Stimulated activated CD4-positive, alpha-beta T cell treated with anti-CD3 and anti-CD28 coated beads, Interleukin-2, amount 100 ng/mL, for 48 hours (primary cell): ENCODE measurements at regions not wholly inside any gene's neighbourhood (a gene's known extent, or its start where the extent isn't known, plus 50 kb on each side); places are given as distances from the start of the nearest gene placed in this dataset.

Experiments
- DNase-seq, 2 donors: peaks; one replicate each; pipeline ENCODE4 v3.0.0-alpha.2; 2020

DNA sequence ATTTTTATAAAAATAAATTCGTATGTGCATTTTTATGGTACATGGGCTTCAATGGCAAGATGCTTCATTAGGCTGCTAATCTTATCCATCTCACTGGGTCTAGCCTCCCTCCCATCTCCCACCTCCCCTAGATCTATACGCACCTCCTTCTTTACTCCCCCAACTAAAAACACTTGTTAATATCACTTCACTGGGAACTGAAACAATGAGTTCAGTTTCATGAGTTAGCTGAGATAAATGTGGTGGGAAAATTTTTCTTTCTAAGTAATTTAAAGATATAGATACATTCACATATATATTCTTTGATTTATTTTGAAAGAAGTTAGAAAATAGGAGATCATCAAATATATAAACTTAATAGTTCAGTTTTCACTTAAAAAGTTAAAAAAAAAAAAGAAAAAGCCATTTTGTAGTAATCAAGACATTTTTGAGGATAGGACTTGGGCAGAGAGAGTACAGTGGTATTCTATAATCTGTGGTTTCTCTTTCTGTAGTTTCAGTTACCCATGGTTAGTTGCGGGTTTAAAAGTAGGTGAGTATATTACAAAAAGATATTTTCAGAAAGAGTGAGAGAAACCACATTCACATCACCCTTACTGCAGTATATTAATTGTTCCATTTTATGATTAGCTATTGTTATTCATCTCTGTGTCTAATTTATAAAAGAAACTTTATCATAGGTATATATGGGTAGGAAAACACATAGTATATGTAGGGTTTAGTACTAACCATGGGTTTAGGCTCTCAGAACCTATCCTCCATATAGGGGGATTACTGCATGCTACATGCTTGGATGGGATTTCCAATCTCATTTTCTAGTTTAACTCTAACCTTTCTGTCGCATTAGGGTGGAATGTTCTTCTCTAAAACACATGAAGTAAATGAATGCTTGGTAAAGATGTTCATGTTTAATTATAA is 316.0 kb upstream of the CBLB start:
- DNase-seq = no peak

DNA sequence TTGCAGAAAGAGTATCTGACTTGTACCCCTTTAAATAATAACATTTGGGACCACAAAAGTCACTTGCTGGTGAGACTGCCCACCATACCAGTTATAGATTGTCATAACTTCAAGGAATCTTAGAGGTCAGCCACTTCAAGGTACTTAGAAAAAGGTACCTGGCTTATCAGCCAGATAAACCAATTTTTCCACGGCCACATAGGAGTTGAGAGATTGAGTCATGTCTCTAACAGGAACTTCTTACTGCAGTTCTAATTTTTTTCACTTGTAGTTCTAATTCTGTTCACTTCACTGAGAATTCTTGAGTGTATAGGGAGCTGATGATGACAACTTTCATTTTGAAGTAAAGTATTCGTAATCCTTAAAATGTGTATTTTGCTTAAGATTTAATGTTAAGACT is 317.1 kb upstream of the CBLB start:
- no peak for DNase-seq

DNA sequence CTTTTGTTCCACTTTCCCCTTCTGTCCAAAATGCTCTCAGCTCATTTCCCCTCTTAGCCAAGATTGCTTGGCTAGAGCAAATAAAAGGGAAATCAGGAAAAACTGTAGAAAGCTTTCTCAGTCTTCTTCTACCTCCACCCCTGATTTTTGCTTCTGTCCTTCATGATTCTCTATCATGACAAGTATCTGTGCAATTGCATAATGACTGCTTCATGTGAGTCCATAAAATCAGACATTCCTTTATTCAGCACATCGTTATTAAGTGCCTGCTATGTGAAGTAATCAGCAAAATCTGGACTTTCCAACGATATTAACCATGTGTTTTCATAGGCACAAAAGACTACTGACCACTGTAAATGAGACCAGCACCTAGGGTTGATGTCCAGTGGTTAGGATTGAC is 321.5 kb upstream of the CBLB start:
- no peak for DNase-seq

DNA sequence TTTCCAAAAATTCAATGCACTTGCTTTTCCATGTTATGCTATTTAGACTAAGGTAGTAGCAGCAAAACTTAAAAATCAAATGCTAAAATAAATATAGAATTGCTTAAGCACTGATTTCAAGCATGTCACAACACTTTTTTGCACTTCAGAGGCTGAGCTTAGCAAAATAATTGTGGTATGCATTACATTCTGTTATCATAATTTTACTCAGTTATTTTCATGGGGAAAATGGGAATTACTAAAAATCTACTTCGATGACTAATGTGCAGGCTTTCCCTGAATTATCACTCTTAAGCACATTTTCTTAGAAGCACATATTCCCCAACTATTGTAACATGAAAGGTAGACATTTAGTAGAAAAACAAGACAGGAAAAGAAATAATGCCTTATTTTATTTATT is 322.4 kb upstream of the CBLB start:
- no peak for DNase-seq

DNA sequence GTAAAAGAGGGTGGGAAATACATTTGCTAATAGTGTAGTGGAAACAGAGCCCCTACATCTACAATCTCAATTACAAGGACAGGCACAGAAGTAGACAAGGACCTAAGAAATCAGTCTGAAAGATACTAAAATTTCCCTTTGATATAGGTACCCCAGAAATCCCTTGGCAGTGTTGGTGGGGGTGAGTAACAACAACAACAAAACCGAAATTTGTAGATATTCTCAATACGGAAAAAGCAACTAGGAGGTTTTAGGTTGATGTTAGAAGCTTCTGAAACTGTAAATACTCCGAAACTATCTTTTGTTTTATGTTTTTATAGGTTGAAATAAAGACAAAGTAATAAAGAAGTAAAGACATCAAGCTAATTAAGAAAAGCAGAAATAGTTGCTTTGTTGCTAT is 323.1 kb upstream of the CBLB start:
- DNase-seq = no peak

DNA sequence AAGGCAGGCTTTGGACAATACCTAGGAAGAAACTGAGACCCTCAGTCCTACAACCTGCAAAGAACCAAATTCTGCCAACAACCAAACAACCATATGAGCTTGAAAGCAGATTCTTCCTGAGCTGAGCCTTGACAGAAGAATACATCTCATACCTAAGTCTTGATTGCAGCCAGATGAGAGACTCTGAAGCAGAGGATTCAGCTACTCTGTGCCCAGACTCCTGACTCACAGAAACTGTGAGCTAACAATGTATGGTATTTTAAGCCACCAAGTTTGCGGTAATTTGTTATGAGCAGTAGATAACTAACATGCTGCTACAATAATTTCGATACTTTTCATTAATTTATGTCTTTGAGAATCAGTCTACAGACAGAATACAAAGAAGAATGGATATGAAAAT is 325.1 kb upstream of the CBLB start:
- DNase-seq = no peak

DNA sequence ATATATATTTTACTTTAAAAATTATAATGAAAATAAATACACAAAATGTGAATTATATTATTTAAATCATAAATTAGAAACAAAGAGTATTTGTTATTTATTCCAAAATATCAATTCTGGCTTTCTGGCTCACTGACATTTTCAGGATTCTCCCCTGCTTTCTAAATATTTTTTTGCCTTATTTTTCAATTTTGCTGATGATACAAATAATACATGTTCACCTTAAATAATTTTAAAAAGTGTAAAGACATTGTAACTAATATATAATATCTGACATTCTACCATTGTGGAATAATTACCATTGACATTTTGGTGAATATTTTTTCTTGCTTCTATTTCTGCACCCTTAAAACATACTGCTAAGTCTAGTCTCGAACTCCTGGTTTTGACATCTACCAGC is 325.9 kb upstream of the CBLB start:
- DNase-seq = no peak

DNA sequence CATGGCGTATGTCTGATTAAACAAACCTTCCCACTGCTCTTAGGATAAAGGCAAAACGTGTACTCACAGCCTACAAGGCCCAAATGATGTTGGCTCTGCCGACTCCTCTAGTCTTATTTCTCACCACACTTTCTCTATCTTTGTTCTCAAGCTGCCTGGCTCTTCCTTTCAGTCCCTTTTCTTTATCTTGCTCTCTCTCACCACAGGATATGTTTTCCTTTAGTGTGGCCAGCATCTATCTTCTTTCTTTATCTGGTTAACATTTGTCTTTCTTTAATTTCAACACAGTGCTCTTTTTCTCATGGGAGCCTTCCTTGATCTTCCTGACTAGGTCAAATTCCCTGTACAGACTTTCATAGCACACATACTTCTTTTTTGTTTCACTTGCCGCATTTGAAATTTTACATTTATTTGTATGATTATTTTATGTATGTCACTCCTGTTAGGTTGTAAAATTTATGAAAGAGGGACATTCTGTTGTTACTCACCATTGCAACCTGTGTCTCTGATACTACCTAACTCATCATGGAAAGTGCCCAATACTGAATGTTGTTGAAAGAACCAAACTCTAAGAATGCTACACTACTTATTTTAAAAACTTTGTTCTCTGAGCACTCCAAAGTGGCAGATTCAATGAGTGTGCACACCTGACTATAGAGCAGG is 328.9 kb upstream of the CBLB start:
- DNase-seq = no peak

DNA sequence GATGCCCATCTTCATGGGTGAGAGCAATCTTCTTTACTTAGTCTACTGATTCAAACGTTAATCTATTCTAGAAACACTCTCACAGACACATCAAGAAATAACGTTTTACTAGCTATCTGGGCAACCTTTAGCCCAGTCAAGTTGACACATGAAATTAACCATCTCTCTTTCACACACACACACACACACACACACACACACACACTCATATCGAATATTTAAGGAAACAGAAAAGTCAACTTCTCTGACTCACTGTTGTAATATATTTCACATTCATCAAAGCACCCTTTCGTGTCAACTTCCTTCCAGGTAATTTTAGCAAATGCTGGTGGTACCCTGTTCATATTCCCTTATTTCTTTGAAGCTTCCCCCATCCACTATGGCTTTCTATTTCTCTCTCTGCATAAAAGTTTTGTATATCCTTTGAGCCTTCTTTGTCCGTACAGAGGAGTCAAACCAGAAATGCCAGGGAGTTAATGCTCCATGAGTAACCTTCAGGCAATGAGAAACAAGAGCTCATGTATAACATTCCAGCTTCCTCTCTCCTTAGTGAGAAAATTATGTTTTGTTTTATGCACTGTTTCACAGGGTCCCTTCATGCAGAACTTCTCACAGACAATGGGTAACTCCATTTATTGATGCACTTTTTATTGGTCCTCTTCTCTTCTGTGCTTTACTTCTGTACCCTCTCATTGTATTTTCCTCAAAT is 335.5 kb upstream of the CBLB start:
- no peak for DNase-seq

DNA sequence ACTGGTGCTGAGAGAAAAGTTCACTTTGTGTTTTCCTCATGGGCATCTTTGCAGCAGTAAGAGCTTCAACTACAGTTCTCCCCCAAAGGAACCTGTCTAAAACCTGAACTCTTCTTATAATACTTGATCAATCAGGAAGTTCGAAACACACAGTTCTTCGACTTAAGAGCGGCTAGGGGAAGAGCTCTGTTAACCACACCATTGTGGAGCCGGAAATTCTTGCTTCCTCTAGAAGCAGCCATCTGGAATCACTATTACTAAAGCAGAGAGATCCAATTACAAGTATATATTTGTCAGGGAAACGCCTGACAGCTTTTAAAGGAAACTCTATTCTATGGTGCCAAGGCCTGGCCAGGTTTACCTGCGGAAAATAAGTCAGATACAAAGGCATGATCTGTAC is 337.3 kb upstream of the CBLB start:
- no peak for DNase-seq

DNA sequence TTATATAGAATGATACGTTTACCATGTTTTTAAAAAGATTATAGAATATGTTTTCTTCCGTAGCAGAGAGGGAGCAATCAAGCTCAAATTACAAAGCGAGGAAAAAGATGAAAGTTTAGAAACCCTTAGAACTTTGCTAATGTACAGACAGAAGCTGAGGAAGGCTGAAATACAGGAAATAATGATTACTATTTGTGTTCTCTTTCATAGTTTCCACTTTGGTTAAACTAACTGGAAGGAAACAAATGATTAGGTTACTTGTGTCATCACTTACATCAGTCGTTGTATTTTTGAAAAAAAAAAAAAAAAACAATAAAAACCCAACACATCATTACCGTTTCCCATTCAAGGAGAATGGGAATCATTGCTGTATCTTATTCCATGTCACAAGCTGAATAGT is 337.8 kb upstream of the CBLB start:
- no peak for DNase-seq

DNA sequence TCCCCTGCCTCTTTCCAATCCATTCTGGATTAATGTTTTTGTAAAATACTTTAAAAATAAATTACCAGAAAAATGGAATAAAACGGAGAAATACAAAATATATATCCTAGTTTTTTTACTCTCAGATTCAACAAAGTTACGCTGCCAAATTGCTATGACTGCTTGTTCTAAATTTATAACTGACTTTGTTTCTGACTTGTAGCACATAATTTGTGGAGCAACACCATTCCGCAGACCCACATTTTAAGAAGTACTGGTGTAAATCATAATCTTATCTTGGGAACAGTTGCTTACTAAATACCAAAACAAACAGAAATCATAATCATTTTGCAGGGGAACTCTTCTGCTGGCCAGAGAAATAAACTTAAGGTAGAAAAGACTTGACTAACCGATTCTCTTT is 339.4 kb upstream of the CBLB start:
- DNase-seq = no peak

DNA sequence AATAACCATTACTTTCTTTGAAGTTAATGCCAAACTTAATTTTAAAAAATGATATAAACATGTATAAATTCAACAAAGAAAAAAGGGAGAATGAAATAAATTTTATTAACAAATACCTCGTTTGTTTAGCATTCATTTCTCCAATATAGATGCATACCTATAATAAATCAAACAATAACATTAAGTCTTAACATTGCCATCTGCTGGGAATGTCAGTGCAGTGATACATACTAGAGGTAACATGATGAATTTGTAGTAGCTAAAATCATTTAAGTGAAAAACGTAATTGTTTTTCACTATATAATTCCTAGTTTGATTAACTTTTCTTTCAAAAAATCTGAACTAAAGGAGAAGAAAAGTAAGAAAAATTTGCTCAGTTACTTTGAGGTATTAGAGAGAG is 340.2 kb upstream of the CBLB start:
- DNase-seq = no peak

DNA sequence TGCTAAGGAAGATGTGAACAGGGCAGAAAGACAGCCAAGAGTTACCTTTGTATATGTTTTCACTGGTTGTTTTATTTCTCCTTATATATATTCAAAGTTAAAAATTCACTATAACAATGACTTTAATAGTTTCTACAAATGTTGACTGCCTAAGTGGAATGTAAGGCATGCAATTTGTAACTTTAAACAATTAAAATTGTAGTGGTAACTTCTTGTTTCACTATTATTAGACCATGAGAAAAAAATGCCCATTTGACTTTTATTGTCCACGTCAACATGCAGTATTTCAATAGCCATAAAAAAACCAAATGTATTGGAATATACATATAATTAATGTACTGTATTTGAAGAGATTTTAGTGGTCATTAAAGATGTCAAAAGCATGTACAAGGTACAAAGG is 340.7 kb upstream of the CBLB start:
- DNase-seq = no peak

DNA sequence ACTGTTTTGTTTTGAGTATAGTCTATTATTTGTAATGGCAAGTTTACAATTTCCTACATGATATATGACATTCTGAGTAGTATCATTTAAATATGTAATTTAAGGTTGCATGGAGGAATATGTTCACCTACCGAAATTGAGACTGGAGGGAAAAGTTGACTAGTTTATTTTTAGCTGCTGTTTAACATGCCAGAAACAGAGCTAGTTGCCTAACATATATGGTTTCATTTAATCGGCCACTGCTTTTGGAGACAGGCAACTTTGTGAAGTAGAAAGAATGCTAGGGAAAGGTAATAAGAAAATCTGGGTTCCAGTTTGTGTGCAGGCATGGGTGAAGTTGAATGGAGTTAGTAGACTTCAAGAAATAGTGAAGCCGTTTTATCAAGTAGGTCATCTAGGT is 342.1 kb upstream of the CBLB start:
- no peak for DNase-seq

DNA sequence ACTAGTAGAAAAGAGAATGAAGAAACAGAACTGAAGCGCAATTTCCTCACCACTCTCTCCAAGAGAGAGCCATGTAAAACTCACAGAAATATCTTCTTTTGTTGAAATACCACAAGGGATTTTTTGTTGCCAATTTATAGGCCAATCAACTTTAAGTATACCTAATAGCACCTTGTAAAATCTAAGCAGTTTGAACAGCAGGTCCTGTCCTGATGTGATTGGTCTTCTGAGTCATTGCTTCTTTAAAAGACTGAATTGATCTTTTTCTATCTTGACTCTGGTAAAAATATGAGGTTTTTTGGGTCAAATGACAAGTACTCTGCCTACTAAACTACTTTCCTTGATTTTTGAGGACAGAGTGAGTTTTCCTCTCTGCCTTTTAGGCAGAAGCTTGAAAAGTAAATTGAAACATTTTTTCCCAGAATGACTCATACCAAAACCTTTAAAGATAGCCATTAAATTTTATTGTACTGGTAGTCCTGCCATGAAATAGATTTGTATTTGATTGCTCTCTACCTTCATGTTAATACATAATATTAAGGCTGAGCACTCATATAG is 343.9 kb upstream of the CBLB start:
- DNase-seq = no peak

DNA sequence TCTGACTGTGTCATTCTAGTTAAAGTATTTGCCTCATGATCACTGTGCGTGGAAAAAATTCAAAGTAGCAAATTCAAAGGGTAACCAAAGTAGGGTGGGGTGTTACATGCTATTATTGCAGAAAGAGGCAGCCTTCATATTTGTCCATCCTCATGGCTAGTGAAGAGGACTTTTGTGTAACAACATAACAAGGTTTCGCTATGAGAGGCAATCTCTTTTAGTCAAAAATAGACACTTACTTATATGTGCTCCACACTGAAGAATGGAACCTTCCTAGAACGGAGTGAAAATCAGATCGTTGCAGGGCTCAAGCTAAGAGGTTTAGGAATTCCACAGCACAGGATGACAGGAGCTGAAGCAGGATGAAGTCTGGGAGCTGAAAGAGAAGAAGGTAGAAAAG is 345.1 kb upstream of the CBLB start:
- no peak for DNase-seq

DNA sequence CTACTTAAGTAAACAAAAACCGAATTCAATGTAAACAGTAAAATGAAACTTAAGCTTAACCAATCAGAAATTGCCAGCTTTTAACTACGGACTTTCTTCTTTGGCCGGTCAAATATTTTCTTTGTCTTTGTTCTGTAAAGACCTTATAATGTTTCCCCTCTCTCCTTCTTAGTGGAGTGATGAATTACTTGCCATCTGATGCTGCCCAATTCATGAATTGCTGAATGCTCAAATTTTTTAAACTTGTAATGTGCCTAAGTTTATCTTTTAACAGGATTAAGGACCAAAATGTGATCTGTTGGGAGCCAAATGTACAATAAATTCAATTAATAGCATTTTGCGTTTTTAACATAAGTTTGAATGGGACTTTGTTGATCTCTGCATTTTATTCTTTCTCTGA is 345.8 kb upstream of the CBLB start:
- DNase-seq = no peak

DNA sequence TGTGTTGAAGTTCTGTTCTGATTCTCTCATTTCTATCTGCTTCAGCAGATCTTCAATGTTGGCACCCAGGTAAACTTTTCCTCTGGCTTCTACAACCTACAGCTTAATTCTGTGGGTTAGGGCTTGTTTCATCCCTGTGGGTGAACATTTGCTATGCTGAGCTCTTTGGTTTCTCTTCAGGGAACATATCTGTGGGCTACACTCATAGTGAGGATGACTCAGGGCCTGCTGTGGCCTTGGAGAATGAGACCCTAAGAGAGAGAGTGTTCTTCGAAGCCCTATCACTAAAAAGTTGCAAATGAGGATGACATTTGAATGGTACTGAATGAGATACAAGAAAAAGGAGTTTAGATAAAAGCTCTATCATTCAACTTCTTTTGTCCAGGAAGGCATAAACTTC is 346.2 kb upstream of the CBLB start:
- no peak for DNase-seq

DNA sequence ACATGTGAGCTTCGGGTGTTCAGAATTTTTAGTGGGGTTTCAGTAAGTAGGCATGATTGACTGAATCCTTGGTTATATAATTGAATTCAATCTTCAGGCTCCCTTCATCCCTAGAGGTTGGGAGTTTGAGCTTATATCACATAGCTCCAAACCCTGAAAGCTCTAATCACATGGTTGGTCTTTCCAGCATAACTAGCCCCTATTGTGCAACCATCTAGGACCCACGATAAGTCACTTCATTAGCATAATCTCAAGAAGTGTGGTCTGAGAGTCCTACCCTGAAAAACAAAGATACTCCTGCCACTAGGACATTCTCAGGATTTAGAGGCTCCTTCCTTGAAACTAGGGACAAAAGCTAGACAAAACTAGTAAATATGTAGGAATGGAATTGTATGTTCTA is 348.9 kb upstream of the CBLB start:
- DNase-seq = no peak

DNA sequence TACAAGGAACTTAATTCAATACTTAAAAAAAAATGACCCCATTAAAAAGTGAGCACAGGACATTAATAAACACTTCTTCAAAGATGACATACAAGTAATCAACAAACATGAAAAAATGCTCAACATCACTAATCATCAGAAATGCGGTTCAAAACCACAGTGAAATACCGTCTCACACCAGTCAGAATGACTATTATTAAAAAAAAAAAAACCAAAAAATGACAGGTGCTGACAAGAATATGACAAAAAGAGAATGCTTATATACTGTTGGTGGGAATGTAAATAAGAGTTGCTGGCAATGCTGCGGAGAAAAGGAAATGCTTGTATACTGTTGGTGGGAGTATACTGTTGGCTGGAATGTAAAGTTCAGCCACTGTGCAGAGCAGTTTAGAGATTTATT is 358.3 kb upstream of the CBLB start:
- DNase-seq = no peak

DNA sequence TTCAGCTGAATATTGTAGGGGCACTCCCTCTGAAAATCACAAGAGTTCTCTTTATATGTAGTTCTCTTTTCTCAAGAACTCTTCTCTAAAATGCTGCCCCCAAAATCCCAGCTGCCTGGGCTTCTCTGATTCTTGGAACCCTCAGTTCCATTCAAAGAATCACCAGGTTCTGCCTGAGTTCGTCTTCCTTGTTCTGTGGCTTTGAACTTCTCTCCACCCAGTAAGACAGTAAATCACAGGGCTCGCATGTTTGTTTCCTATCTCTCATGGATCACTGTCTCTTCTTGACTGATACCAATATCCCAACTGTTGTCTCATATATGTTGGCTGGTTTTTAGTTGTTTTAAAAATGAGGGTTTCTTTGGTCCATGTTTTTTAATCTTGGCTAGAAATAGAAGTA is 359.5 kb upstream of the CBLB start:
- DNase-seq = no peak

DNA sequence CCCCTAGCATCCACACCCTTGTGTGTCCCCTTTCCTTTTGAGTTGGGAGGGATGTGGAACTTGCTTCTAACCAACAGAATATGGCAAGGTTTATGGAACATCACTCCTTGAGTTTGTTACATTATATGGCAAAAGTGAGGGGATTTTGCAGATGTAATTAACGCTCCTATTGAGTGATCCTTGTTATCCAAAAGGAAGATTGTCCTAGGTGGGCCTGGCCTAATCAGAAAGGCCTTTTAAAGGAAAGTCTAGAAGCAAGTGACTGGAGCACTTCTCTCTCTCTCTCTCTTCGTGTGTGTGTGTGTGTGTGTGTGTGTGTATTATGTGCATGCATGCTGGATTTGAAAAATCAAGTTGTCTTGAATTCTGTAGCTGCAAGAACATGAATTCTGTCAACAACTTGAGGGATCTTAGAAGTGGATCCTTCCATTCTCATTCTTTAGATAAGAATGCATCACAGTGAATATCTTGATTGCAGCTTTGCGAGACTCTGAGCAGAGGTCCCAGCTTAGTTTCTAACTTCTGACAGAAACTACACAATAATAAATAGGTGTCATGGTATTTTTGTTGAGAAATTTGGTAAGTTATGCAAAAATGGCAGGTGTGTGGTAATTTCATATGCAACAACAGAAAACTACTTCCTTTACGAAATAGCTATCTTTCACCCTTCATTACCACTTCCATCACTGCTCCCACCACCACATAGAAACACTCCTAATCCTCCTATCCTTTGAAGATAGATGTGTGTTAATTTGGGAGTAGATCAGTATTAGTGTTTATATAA is 360.9 kb upstream of the CBLB start:
- DNase-seq = no peak
